ENCODE measurements at regions not wholly inside any gene's neighbourhood (a gene's known extent, or its start where the extent isn't known, plus 50 kb on each side); places are given as distances from the start of the nearest gene placed in this dataset.
"Not testable (repeated sequence)": the region's sequence is repeated elsewhere in the genome, so short reads cannot be mapped to it uniquely, and the experiment has no call there.

DNA sequence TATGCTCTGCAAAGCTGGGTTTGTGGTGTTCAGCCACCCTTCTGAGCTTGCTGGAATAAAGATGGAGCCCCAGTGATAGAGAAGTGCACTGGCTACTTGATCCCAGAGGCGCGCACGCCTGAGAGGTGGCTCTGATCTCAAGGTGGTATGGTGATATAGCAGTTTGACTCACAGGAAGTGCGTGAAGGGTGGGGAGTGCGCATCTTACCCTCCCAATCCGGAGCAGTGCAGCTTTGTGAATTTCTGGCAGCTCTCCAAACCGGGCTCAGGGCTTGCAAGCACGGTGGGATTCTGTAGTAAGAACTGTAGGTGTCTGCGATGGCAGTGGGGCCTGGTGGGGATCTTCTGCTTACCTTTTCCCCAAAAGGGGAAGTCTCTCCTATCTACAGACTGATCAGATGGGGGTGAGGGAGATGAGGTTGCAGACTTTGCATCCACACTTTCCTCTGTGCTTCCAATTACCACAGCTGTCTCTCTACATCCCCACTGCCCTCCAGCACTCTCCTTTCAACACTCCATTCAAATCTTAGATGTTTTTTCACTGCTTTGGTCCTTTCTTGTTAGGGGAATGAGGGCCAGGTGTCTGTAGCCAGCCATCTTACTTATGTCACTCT lies 197.4 kb upstream of the SLC38A2 start:
- DNase-seq: no peak

DNA sequence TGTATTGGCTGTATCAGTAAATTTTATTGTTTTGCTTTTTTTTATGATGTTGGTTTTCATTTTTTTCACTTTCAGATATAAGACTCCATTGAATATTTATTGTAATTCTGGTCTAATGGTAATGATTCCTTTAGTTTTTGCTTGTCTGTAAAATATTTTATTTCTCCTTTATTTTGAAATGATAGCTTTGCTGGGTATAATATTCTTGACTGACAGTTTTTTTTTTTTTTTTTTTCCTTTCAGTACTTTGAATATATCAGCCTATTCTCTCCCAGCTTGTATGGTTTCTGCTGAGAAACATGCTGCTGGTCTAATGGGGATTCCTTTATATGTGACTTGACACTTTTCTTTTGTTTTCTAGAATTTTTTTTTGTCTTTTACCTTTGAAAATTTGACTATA lies 195.1 kb upstream of the SLC38A2 start:
- no peak for DNase-seq

DNA sequence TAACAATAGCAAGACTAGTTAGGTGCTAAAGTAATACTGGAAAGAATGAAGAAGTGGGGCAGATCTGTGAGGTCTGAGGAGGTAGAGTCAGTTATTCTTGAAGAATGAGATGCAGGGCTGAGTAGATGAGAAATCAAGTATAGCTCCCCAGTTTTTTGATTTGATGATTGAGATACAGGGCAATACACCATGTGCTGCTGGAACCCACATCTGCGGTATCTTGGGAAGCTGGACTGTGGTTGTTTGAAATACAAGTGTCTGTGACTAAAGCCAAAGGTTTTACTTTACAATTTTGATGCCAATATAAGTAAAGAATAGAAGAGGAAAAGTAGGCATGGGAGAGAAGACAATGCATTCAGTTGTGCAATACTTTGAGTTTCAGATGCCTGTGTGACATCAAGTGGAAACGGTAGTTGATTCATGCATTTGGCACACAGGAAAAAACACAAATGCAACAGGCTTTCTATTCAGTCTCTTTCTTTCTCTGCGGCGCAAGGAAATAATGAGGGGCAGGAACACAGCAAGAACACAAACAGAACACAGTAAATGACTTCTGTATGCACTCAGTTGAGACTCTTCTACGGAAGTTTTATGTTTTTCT lies 190.2 kb upstream of the SLC38A2 start:
- no peak for DNase-seq

DNA sequence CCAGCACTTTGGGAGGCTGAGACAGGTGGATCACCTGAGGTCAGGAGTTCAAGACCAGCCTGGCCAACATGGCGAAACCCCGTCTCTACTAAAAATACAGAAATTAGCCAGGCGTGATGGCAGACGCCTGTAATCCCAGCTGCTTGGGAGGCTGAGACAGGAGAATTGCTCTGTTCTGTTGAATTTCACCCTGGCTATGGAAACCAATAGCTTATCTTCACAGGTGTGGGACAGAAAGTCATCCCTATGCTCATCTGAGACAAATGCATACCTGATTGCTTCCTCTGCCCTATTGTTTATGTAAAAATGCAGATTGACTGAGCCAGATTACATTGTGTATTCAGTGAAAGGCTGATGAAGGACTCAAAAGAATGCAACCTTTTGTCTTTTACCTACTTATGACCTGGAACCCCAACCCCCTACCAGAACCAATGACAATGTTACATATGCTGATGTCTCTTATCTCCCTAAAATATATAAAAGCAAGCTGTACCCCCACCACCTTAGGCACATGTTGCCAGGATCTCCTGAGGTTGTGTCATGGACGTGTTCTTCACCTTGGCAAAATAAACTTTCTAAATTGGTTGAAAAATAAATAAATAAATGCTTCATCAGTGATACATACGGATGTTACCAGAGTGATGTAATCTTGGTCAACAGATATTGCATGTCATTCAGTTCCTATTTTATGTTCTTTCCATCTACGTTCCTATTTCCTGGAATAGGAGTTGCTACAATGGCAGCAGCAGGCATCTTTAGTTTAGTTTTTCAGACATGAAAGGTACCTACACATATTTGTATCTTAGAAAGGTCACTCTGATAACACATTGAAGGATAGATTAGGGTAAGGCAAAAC lies 189.4 kb upstream of the SLC38A2 start:
- DNase-seq: not testable (repeated sequence)

DNA sequence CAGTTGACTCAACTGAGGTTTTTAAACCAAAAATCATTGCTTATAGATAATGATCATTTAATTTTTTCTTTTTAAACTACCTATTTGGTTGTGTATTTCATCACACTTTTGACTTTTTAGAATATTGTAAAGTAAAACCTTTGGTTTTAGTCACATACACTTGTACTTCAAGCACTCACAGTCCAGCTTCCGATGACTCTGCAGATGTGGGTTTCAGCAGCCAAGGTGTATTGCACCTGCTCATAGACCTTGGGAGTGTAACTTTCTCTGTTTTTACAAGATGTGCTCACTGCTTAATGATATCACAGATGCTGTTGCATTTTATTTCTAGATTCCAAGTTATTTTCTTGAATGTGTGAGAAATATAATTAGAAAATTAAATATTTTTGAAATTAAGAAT lies 188.3 kb upstream of the SLC38A2 start:
- no peak for DNase-seq

DNA sequence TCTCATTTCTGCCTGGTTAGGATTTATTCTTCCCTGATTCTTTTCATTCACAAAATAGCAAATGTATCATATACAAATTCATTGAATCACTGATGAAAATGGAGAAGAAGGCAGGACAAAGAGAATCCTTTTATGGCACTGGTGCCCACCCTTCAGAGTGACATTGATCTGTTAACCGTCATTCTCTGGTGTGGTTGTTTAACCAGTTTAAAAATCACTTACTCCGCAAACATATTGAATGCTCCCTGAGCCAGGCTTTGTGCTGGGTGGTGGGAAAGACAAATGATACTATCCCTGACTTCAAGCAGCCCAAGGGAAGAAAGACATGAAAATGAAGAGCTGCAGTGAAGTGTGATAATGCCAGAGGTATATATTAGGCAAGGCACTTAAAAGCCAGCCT lies 187.5 kb upstream of the SLC38A2 start:
- no peak for DNase-seq

DNA sequence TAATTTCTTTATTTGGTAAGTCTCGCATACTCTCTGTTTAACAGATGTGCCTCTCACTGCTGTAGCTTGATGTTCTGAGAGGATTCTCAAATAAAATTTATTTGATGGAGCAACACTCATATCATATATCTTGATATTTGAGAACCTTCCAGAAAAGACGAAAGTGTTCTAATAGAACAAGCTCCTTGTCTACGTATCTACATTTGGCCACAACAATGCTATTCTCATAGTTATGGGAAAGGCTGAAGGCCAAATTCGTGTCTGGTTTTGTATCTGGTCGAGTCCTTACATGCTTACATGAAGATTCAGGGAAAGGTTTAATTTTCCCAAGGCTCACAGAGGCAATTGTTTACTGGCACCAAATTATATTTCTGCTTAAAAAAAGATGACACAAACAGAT lies 186.7 kb upstream of the SLC38A2 start:
- DNase-seq: no peak

DNA sequence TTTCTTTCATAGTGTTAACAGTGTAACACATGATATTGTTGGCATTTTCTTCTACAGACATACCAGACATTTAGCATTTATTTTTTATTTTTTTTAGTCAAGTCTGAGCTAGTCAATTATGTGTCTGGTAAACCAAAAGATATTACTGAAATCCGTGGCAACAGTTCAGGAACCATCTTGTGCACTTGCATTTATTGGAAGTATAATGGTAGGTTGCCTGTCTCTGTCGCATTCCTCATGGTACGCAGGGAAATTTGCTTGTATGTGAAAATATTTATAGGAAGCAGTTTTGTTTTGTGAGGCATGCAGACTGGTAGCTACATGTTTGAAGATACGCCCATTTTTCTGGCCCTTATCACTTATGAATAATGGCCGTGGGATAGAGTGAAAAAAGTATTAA lies 186.1 kb upstream of the SLC38A2 start:
- no peak for DNase-seq

DNA sequence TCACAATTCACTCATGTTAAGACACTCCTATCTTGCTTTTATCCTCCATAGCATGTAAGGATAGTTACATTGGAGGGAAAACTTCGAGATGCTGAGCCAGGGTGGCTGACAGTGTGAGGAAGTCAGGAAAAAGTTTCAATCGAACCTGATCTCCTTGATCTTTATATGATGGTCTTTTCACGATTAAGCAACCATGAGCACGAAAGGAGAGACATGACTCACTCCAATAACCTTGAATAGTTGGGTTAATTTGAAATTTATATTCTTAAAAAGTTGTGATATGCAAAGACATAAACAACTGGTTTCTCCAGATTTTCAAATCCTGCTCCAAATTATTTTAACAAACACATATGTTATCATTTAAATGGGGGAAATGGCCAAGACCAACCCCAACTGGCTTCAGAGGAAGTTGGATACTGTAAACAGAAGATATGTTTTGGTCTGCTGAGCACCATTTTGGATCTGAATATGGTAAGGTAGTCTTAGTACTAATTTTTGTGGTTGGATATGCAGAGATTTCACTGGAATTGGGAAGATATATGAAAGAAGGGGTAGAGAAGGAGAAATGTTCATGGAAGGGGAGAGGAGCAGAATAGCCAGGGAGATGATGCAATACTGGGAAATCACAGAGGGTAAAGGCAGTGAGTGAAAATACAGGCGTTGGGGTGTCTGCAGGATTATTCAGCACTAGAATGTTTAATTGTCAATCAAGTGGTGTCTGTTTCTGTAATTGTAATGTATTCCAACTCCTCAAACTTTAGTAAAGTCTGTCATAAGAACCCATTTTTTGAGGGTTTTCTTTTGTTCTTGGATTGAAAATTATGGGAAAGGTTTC lies 185.2 kb upstream of the SLC38A2 start:
- DNase-seq: no peak

DNA sequence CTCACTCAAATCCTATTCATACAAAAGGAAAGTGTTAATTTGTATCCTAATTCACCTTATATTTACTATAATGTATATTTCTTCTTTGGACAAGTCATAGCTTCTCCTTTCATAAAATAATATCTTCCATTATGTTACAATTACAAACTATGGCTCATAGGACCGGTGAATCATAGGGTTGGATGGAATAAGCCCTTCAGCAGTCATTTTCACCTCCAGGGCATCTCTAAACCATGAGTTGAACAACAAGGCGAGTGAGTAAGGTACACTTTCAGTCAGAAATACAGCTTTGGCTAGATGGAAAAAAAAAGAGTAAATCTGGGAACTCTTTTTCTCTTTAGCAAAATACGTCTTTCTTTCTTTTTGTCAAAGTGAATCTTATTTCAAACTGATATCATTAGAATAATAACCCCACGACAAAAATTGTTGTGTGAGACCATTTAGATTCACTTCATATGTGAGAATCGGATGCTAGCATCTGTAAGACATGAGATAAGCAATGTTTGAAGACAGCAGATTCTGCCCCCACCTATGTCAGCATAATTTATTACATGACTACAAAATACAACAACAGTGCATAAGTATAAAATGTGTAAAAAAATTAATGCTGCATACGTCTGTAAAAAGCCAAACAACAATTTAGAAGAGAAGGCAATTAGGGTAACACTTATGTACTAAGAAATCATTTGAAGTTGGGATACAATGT lies 184.4 kb upstream of the SLC38A2 start:
- no peak for DNase-seq

DNA sequence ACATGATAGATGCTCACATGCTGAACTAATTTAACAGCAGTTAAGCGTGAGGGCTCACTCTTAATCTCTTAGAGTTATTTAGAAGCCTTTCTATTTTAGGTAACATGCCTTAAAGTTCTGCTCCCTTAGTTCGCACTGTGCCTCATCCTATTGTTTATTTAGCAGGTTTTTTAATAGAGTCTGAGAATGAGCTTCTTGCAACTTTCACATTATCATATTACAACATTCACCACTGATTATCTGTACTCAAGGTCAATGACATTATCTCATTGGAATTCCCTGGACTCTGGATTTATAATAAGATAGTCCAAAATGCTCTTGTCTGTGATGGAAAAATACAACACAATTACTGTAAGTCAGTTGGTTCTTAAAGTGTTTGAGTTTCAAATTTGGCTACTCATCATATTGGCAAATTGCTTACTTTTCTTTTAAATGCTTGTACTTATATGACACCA lies 183.6 kb upstream of the SLC38A2 start:
- no peak for DNase-seq

DNA sequence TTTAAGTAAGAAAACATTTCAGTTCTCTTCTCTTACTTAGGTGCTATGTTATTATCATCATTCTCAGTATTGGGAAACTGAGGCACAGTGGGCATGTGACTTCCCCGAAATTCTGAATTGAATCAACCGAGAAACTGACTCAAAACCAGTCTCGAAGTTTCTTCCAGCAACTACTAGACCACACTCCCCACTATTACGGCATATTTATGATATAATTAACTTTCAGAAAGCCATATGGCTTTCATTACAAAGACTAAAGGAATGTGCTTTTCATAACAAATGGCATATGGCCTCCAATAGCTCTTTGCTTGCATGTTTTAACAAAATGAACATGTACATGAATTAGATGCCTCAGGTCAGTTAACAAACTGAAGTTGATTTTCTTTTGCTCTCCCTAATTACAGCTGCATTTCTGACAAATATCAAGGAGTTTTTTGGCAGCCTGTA lies 182.9 kb upstream of the SLC38A2 start:
- DNase-seq: no peak

DNA sequence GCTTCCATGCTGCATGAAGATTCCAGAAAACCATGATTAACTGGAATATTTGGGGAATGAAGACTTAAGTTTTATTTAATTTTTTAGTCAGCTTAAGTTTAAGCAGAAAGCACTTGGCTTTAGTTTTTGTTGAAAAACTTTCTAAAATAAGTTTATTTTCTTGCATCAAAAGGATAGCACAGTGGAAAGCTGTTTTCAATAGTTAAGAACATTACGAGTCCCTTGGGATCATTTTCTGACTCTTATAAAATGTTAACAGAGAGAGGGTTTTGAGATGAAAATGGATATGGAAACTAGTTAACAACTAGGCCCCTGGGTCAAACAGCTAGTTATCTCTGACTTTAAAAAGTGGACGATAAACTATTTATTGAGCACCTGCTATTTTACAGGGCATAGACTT lies 181.9 kb upstream of the SLC38A2 start:
- no peak for DNase-seq

DNA sequence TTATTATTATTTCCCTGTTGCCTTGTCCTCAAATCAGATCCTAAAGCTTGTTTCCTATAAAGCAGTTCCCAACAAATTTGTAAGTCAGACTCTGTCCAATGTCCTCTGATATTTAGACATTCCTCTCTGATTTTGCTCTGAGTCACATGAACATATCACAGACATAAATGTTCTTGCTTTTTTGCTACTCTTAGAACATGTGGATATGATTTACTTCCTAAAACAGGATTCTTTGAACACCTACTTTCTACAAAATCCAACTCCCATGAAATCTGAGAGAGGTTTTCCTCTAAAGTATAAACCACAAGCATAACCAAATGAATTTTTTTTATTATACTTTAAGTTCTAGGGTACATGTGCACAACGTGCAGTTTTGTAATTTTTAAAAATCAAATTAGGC lies 181.3 kb upstream of the SLC38A2 start:
- DNase-seq: no peak

DNA sequence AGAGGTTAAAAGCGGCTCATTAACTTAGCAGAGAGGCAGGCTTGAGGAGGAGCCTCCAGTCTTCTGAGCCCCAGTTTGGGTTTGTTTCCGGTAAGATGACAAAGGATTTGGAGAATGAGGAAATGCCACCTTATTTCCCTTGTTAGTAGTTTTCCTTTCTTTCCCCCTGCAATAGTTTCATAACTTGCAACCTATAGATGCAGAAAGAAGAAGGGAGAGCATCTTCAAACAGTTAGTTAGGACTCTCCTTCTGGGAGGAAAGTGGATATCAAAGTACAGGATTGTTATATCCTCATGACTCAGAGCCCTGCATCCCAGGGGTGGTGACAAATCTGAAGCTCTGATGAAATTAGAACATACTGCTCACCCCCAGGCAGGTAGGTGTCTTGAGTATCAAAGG lies 180.7 kb upstream of the SLC38A2 start:
- DNase-seq: no peak

DNA sequence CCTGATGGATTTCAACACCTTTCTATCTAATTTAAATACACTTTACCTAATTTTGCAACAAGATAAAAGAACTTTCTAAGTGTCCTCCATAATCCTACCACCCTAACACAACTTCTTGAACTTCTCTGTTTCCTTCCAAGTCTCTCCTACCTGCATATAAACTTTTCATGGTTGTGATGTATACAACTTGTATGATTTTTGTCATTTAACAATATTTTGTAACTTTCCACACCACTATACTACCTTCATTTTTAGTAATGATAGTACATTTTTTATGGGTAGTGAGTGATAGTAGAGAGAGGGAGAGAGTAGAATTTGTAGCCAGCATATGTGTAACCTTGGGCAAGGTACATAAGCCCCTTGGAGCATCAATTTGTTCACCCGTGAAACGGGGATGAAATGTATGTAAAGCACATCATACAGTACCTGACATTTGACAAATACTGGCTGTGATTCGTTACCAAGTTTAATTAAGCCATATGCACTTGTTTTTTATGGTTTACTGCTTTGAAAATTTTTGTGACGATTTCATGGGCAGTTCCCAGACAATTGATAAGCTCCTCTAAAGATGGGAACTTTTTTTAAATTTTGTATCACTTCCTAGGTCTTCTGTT lies 177.8 kb upstream of the SLC38A2 start:
- no peak for DNase-seq

DNA sequence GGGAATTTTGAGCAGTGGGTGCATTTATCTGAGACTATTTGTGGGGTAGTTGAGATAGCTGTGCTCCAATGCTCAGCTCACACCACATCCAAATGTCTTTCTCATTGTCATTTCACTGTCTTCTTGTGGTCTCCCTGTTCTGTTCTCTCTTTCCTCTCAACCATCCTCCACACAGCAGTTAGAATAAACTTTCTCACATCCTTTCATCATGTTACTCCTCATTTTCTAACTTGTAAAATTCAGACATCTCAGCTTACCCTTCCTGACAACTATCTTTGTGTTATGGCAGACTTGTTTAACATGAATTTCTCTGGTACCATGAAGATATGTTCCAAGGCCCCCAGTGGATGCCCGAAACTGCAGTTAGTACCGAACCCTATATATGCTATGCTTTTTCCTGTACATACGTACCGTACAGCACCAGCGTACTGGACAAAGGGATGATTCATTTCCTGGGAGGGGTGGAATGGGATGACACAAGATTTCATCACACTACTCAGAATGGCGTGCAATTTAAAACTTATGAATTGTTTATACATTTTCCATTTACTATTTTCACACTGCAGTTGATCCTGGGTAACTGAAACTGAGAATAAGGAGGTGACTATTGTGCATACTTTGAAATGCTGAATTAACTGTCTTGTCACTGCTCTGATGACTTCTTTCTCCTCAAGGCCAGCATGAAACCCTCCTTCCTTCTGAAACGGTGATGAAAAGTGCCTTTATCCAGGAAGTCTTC lies 177.1 kb upstream of the SLC38A2 start:
- no peak for DNase-seq

DNA sequence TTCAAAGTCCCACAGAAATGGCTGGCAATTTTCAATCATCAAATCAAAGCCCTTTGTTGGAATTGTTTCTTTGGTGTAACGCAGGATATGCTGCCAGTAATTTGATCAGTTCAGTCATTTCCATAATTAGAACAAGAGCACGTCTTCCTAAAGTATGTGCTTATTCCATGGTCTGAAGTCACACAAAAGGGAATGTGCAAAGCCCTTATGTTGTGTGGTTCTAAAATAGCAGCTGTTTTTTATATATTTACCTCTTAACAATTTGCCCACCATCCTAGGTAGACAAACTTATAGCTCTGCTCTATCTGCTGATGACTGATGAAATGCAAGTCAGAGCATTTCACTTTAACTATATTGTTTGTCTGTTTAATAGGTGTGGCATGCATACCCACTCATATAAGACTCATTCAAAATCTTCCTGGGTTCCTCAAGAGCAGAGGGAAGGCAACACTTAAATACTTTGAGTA lies 176.1 kb upstream of the SLC38A2 start:
- no peak for DNase-seq

DNA sequence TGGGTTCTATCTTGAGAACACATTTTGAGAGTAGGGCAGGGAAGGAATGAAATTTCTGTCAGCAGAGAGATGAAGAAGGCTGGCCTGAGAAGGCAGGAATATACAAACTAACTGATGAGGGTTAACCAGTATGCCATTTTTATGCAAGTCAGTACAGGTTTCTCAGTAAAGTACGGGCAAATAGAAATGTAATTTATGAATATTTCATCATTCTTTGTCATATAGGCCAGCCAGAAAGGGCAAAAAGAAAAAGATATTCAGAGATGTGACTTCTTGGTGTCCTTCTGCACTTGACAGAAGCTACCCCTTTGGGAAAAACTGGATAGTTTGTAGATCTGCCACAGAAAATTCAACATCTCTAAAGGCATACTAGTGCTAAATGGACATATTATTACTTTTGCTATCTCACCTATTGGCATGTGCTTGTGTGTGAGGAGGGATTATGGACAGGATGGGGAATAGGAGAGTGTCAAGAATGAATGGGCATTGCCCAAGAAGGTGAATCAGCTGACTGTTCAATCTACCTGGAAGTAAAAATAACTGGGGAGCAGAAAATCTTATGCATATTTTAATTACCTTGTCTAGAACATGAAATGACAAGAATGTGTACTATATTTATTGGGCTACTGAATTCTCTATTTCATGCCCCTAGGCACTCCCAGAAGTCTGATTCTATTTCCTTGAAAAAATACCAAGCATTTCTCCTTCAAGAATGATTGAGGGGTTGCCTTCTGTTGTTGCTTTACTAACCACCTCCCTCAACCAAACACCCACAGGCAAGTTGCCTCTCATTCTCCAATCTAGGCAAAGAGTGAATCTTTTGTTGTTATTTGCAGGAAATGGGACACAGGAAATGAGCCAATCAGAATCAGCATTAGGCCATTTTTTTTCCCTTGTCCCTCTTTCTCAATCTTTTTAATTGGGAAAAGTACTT lies 175.1 kb upstream of the SLC38A2 start:
- DNase-seq: no peak
